Gastroesophageal sphincter (tissue), 3 donors: ENCODE measurements at regions not wholly inside any gene's neighbourhood (a gene's known extent, or its start where the extent isn't known, plus 50 kb on each side); places are given as distances from the start of the nearest gene placed in this dataset.

Experiments
- EP300 ChIP-seq: sonication (generic); formaldehyde crosslinking; IDR thresholded peaks from one replicate; pipeline ENCODE4 v1.6.1; 2017; ENCODE audit warnings: antibody characterized with exemption, mild to moderate bottlenecking
- POLR2A ChIP-seq, 2 donors: fragments of 450-650 bp; IDR thresholded peaks; one replicate each; pipeline ENCODE4 v1.6.1; 2017; ENCODE audit warnings: antibody characterized with exemption in 2 of 2, mild to moderate bottlenecking in 2 of 2, moderate library complexity in 1 of 2
- POLR2AphosphoS5 ChIP-seq: sonication (generic); formaldehyde crosslinking; IDR thresholded peaks from one replicate; pipeline ENCODE4 v1.6.1; 2017; ENCODE audit warnings: antibody characterized with exemption
- TF ChIP-seq, protein P1 (sequence below), 4 experiments: fragments of 200-600 bp in 2 of 4; fragments of 450-650 bp in 2 of 4; sonication (generic) in 1 of 4; IDR thresholded peaks; one replicate each; pipeline ENCODE4 v1.5.1; 2017 to 2019; ENCODE audit warnings: antibody characterized with exemption in 4 of 4, mild to moderate bottlenecking in 2 of 4, moderate library complexity in 2 of 4

DNA sequence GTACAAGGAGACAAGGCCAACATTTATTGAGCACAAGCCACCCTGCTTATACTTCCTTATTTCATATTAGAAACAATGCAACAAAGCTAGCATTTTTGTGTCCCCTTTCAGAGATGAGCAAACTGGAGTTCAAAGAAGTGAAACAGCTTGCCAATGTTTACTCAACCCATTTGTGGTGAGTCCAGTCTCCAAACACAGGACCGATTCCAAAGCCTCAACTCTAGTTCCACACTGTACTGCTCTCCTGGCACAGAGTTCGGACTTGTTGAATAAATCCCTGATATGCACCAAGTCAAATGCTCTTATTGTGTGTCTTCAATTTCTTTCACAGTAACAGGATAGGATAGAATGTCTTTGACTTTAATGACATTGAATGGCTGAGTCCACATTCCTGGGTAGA, 604.8 kb upstream of the BRINP1 start:
- TF ChIP-seq POLR2A (IDR thresholded peaks at IDR 0.05) = no peak
- TF ChIP-seq, protein P1, sequence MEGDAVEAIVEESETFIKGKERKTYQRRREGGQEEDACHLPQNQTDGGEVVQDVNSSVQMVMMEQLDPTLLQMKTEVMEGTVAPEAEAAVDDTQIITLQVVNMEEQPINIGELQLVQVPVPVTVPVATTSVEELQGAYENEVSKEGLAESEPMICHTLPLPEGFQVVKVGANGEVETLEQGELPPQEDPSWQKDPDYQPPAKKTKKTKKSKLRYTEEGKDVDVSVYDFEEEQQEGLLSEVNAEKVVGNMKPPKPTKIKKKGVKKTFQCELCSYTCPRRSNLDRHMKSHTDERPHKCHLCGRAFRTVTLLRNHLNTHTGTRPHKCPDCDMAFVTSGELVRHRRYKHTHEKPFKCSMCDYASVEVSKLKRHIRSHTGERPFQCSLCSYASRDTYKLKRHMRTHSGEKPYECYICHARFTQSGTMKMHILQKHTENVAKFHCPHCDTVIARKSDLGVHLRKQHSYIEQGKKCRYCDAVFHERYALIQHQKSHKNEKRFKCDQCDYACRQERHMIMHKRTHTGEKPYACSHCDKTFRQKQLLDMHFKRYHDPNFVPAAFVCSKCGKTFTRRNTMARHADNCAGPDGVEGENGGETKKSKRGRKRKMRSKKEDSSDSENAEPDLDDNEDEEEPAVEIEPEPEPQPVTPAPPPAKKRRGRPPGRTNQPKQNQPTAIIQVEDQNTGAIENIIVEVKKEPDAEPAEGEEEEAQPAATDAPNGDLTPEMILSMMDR (IDR thresholded peaks at IDR 0.05) = no peak
- TF ChIP-seq POLR2AphosphoS5 = no peak
- TF ChIP-seq EP300 = no peak
